Lower leg skin (tissue), 4 donors: ENCODE measurements at regions not wholly inside any gene's neighbourhood (a gene's known extent, or its start where the extent isn't known, plus 50 kb on each side); places are given as distances from the start of the nearest gene placed in this dataset.

ENCODE experiments used
- DNase-seq, 2 donors: peaks; one replicate each; pipeline ENCODE4 v3.0.0-alpha.2; 2019; ENCODE audit warnings: low spot score in 2 of 2
- H3K4me3 ChIP-seq: fragments of 200-600 bp; sonication (generic); 2 replicates; pipeline ENCODE4 v1.5.1; 2017; ENCODE audit warnings: mild to moderate bottlenecking, low read depth; ENCODE audit not compliant: poor library complexity, severe bottlenecking
- POLR2A ChIP-seq, 2 donors: fragments of 450-650 bp; IDR thresholded peaks; one replicate each; pipeline ENCODE4 v1.6.1; 2016 to 2017; ENCODE audit warnings: antibody characterized with exemption in 2 of 2, mild to moderate bottlenecking in 1 of 2, moderate library complexity in 1 of 2
- WGBS, 2 donors: methylation state at CpG; one replicate each; pipeline ENCODE4 v1.1.5; 2018; 5-methylcytosine and 5-hydroxymethylcytosine counted together
- intact Hi-C: fragments of 100-400 bp; cut with DNase I; formaldehyde crosslinking; loops from one replicate; pipeline ENCODE4 v1.15.0; 2023; ENCODE audit warnings: low total_unique reads
- TF ChIP-seq, protein P1 (sequence below), 3 donors: fragments of 450-650 bp; IDR thresholded peaks; one replicate each; pipeline ENCODE4 v1.5.1; 2016; ENCODE audit warnings: antibody characterized with exemption in 3 of 3, mild to moderate bottlenecking in 3 of 3, moderate library complexity in 2 of 3

DNA sequence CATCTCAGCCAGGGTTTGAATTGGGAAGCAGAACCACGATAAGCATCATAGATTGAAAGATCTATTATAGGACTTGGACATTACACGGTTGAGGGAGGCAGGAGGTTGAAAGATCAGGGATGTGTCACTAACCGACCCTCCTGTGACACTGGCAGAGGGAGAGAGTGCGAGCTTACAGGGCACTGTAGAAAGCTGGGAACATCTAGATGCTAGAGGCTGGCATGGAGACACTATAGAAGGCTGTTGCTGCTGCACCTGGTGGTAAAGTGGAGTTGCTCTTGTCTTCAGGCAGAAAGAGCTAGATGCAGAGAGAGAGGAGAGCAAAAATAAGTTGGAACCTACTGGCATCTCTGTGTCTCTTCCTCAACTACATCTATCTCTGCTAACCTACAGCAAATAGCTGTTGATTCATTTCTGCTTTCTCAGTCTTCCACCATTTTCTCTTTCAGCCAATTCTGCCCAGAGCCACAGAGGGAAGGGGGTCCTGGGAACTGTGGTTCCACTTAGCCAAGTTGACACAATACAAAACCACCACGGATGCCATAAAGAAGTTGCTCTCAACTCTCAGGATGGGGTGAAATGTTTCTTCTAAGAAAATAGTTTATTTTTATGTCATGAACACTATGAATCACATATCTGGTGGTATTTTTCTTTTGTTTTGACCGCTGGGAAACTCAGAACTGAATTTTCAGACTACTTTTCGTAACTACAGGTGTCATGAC lies 155.9 kb downstream of the ZNF281 start:
- 85 to 93% methylated on average over 7 of the region's 7 CpGs for WGBS, 2 donors
- intact Hi-C loops = no loop called here
- TF ChIP-seq, protein P1, sequence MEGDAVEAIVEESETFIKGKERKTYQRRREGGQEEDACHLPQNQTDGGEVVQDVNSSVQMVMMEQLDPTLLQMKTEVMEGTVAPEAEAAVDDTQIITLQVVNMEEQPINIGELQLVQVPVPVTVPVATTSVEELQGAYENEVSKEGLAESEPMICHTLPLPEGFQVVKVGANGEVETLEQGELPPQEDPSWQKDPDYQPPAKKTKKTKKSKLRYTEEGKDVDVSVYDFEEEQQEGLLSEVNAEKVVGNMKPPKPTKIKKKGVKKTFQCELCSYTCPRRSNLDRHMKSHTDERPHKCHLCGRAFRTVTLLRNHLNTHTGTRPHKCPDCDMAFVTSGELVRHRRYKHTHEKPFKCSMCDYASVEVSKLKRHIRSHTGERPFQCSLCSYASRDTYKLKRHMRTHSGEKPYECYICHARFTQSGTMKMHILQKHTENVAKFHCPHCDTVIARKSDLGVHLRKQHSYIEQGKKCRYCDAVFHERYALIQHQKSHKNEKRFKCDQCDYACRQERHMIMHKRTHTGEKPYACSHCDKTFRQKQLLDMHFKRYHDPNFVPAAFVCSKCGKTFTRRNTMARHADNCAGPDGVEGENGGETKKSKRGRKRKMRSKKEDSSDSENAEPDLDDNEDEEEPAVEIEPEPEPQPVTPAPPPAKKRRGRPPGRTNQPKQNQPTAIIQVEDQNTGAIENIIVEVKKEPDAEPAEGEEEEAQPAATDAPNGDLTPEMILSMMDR (IDR thresholded peaks at IDR 0.05) = no peak
- no peak for TF ChIP-seq POLR2A (IDR thresholded peaks at IDR 0.05)
- DNase-seq = no peak
- no peak overlapping the region for H3K4me3 ChIP-seq

DNA sequence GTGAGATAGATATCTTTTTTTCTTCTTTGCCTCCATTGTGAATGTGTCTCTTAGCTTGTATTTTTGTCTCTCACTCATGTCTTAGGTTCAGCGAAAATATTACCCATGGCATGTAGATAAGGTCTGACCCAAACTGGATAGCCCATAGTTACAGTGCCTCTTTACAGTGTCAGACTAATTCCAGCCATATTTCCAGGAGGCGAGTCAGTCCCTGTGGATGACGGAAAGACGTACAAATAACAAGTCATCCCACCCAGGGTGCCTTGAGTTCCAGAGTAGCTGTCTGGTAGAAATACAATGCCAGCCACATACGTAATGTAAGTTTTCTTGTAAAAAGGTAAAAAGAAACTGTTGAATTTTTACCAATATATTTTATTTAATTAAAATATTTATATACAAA lies 157.3 kb downstream of the ZNF281 start:
- TF ChIP-seq, protein P1 (IDR thresholded peaks at IDR 0.05) = no peak
- no peak for TF ChIP-seq POLR2A (IDR thresholded peaks at IDR 0.05)
- DNase-seq = no peak
- intact Hi-C loops = no loop called here
- no peak overlapping the region for H3K4me3 ChIP-seq
- WGBS, 2 donors = 76 to 86% methylated on average over 5 of the region's 5 CpGs

DNA sequence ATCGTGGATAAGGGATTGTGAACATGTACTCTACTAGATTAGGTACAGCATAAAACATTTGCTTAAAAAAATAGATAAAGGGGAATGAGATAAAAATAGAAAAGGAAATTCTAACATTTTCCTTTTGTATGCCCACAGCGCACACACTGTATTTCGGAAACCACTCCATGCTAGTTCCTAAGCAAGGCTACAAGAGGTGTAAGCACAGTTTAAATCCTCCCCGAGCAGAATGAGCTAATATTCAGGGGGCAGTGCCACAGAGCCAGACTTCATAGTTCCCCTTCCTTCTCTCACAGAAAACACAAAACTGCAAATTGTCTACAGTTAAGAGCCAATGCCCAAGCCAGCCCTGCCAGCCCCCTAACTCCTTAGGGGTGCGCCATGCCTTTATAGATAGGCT lies 159.4 kb downstream of the ZNF281 start:
- WGBS, 2 donors = 70 to 77% methylated on average over 5 of the region's 5 CpGs

DNA sequence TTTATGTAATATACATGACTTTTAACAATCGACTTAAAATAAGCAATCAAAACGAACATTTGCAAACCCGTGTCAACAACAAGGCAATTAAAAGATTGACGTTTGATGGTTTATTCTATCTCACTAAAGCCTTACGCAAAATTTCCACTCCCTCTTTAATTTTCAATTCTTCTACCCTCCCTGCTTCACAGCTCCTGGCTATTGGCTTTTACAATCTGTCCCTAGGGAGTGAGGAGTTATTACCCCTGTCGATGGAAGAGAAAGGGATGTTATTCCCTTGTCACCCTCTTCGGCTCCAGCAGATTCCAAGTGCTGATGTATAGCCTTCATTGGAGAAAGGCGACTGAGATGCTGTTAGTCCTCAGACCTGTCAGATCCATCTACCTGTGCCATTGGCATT lies 161.3 kb downstream of the ZNF281 start:
- TF ChIP-seq, protein P1 (IDR thresholded peaks at IDR 0.05) = no peak
- TF ChIP-seq POLR2A (IDR thresholded peaks at IDR 0.05) = no peak
- H3K4me3 ChIP-seq = no peak overlapping the region
- DNase-seq = no peak
- WGBS, 2 donors = 55 to 66% methylated on average over 8 of the region's 8 CpGs
- intact Hi-C loops = no loop called here

More for the DNA sequence above, 159.4 kb downstream of the ZNF281 start:
- no peak for DNase-seq
- TF ChIP-seq, protein P1 (IDR thresholded peaks at IDR 0.05) = no peak
- no peak for TF ChIP-seq POLR2A (IDR thresholded peaks at IDR 0.05)
- intact Hi-C loops = no loop called here
- no peak overlapping the region for H3K4me3 ChIP-seq

DNA sequence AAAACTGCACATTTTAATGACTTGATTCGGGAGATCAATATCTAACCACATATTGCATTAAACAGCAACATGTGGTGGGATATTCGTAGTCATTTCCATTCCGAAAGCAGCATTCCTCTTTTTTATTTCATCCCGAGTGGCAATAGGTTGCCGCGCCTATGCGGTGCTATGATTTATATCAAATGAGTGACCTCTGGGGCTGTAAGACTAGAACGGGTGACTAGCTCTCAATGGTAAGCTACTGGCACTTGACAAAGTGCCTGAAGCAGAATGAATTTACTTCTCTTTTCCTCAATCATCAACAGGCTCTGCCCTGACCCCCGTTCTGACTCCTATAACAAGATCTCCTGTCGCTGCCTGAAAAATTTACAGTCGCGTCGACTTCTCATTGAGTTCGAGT lies 162.3 kb downstream of the ZNF281 start:
- H3K4me3 ChIP-seq = no peak overlapping the region
- 25 to 29% methylated on average over 14 of the region's 14 CpGs for WGBS, 2 donors
- intact Hi-C loops = no loop called here
- no peak for DNase-seq
- TF ChIP-seq POLR2A (IDR thresholded peaks at IDR 0.05) = no peak
- TF ChIP-seq, protein P1 (IDR thresholded peaks at IDR 0.05) = no peak

DNA sequence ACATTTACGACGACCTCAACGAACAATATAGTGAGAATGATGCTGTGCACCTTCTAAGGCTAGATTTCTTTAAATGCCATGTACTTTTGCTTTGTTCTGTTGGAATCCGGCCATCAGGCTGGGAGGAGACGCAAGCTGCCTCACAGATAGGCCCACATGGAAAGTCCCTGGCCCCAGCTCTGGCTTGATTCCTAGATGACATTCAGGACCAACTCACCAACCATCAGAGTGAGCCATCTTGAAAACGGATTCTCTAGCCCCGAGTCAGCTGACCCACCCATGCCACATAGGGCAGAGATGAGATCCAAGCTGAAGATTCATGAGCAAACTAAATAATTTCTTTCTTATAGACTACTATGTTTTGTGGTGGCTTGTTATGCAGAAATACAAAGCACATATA lies 164.4 kb downstream of the ZNF281 start:
- TF ChIP-seq POLR2A (IDR thresholded peaks at IDR 0.05) = no peak
- TF ChIP-seq, protein P1 (IDR thresholded peaks at IDR 0.05) = no peak
- intact Hi-C loops = no loop called here
- H3K4me3 ChIP-seq = no peak overlapping the region
- DNase-seq = no peak
- WGBS, 2 donors = 43% methylated on average over 7 of the region's 7 CpGs
